Kidney tubule cell (primary cell): ENCODE measurements at regions not wholly inside any gene's neighbourhood (a gene's known extent, or its start where the extent isn't known, plus 50 kb on each side); places are given as distances from the start of the nearest gene placed in this dataset.
A peak's percentile ranks its signal among the peaks of the same experiment; 100 is the strongest.
"Not testable (repeated sequence)": the region's sequence is repeated elsewhere in the genome, so short reads cannot be mapped to it uniquely, and the experiment has no call there.

ENCODE experiments used
- DNase-seq: peaks from one replicate; pipeline ENCODE4 v3.0.0-alpha.2; 2018; ENCODE audit warnings: low spot score

DNA sequence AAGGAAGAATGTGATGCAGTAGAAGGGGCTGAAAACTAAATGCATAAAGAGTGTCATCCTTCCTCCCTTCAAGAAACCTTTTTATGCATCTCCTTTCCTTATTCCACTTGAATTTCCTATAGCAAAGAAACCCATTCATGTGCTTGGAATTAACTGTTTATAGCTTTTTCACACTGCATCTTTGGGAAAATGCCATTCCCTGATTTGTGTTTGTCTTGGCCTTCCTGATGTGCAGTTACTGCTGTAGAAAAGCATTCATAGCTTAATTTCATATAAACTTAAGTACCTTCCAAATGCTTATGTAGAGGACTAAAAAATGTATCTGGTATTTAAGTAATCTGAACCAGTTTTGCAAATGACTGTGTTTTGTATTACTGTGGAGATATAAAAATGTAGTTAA lies 61.8 kb downstream of the SDR9C7 start:
- DNase-seq, result no peak

DNA sequence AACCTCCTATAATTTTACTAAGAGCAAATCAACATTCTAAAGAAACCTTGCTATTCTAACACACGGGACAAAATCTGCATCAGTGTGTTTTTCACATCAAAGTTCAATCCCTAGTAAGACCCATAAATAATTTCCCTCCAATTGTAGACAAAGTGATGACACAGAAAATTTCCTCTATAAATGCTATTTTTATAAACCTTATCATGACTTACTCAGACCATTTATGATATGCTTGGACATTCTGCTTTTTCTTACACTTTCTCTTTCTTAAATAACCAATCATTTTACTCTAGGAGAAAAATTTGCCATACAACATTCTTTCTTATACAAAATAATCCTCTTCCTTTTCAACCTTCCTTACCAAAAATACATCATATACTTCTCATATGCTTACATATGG lies 67.0 kb downstream of the SDR9C7 start:
- no peak for DNase-seq

DNA sequence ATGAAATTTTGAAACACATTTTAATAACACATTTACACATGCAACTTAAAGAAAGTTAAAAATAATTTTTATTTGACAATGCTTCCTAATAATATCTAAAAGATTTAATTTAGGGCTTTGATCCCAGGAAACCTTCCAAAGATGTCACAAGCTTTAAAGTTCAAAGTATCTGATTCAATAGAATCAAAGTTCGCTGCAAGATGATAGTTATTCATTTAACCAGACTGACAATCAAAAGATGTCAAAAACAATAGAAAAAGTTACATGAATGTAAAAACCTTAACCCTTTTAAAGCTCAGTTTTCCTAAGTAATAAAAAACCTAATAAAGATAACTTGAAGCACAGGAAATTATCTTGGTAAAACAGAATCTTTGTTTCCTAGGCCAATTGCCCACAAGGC lies 67.7 kb downstream of the SDR9C7 start:
- no peak for DNase-seq

DNA sequence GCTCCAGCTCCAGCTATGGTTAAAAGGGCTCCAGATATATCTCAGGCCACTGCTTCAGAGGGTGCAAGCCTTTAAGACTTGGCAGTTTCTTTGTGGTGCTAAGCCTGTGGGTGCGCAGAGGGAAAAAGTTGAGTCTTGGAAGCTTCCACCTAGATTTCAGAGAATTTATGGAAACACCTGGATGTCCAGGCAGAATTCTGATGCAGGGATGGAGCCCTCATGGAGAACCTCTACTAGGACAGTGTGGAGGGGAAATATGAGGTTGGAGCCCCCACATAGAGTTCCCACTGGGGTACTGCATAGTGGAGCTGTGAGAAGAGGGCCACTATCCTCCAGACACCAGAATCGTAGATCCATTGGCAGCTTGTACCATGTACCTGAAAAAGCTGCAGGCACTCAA lies 69.9 kb downstream of the SDR9C7 start:
- DNase-seq, result no peak

DNA sequence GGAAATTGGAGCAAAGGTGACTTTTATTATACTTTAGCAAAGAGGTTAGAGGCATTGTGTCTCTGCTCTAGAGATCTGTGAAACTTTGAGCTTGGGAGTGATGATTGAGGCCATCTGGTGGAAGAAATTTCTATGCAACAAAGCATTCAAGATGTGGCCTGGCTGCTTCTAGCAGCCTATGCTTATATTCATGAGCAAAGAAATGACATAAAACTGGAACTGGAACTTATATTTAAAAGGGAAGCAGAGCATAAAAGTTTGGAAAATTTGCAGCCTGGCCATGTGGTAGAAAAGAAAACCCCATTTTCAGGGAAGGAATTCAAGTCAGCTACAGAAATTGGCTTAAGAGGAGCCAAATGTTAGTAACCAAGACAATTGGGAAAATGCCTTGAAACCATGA lies 70.4 kb downstream of the SDR9C7 start:
- no peak for DNase-seq

DNA sequence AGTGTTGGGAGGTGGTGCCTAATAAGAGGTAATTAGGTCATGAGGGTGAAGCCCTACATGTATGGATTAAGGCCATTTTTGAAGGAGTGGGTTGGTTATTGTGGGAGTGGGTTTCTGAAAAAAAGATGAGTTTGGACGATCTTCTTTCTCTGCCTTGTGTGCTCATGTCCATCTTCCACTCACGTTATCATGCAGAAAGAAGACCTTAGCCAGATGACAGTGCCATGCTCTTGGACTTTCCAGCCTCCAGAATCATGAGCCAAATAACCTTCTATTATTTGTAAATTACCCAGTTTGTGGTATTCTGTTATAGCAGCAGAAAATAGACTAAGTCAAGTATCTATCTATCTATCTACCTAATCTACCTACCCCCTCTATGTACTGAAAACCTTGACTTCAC lies 71.9 kb downstream of the SDR9C7 start:
- no peak for DNase-seq

DNA sequence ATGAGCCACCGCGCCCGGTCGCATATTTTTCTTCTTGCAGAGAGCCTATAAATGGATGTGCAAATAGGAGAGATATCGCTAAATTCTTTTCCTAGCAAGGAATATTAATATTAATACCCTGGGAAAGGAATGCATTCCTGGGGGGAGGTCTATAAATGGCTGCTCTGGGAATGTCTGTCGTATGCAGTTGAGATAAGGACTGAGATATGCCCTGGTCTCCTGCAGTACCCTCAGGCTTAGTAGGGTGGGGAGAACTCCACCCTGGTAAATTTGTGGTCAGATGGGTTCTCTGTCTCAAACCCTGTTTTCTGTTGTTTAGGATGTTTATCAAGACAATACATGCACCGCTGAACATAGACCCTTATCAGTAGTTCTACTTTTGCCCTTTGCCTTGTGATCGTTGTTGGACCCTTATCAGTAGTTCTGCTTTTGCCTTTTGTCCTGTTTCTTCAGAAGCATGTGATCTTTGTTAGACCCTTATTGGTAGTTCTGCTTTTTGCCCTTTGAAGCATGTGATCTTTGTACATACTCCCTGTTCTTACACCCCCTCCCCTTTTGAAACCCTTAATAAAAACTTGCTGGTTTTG lies 80.7 kb downstream of the SDR9C7 start:
- DNase-seq, result not testable (repeated sequence)

DNA sequence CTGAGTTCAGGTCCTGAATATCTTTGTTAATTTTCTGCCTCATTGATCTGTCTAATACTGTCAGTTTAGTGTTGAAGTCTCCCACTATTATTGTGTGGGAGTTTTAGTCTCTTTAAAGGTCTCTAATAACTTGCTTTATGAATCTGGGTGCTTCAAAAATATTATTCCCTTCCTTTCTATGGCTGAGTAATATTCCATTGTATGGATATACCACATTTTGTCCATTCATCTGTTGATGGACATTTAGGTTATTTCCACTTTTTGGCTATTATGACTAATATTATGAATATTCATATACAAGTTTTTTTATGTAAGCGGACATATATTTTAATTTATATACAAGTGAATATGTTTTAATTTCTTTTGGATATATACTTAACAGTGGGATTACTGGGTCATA lies 82.7 kb downstream of the SDR9C7 start:
- no peak for DNase-seq

DNA sequence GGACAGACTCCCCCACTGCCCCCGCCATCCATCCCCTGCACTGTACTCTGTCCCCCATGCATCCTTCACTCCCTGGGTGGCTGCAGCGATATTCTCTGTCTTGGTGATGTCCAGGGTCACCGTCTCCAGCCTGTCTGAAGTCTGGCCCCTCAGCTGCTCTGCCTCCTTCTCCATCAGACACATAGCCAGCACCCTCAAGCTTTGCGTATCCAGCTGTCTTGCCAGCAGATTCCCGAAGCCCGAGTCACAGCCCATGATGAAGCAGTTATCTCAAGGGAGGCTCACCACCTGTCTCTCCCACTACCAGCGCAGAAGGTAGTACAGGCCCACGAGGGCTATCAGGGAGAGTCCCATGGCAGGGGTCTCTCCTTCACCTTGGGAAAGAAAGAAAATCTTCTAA lies 77.8 kb downstream of the HSD17B6 start:
- peak; percentile 72 for DNase-seq

DNA sequence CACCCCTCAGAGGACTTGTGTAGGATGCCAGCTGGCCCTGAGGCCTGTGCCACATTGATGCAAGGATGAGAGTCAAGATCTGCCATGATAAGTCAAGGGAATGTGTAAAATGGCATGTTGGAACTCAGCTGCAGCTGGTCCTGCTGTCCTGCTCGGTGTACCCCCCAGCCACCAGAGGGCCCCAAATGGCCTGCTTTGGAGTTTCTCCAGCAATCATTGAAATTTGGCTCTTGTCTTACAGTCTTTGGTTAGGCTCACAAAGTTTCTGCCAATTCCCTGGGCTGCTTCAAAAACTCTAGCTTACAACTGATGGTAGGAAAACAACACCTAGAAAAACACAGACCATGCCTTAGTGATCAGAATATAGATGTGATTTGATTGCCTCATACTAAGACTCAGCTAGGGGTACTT lies 76.8 kb downstream of the HSD17B6 start:
- DNase-seq, result peak; percentile 50

DNA sequence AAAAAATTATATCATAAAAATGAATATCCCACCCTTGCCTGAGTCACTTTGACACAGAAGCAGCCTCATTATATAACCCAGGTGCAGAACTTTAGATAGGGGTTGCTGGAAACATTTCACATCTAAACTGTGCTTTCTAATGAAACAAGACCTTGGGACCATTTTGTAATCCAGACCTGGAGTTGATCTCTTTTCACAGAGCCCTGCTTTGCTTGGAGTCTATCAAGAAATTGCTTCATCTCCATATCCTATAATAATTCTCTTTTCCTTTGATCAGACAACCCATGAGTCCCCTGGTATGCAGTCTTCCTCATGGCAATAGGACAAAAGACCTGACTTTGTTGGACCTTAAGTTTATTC lies 76.3 kb downstream of the HSD17B6 start:
- DNase-seq, result no peak

DNA sequence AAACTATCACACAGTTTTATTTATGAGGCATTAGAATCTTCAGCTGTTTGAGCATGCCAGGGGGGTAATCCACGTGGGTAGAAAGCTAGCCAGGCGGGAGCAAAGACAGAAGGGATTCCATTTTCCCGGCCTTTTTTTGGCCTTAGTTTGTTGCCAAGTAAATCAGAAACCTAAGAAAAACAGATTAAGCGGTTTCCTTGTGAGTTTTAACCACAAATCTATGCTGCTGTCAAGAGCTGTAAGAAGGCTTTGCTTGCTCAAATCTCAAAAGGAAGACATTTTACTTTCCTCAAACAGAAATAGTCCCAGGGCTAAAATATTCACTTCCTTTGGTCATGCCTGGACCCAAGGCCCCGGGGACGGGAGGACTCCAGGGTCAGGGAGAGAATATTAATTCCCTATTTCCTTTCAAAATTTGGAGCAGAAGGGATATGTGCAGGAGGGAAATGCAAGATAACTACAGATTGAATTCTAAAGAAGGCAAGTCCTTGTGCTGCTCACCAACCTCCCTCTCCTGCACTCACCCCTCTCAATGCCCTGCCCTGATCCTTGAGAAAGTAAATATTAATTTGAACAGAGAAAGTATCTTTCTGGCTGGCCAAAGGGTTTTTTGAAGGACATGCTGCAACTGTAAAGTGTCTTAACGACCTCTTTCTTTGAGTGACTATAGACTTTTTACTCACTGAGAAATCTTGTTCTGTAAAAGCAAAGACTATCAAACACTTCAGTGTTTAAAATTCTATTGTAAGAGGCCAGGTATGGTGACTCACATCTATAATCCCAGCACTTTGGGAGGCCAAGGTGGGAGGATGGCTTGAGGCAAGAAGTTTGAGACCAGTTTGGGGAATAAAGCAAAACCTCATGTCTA lies 75.7 kb downstream of the HSD17B6 start:
- DNase-seq, result peak; percentile 5
